Aorta (tissue), 5 donors: ENCODE measurements at regions not wholly inside any gene's neighbourhood (a gene's known extent, or its start where the extent isn't known, plus 50 kb on each side); places are given as distances from the start of the nearest gene placed in this dataset.
A peak's percentile ranks its signal among the peaks of the same experiment; 100 is the strongest.
"Not testable (repeated sequence)": the region's sequence is repeated elsewhere in the genome, so short reads cannot be mapped to it uniquely, and the experiment has no call there.

ENCODE experiments used
- ATAC-seq: fragments of 200-7000 bp; cut with Tn5 transposase; one replicate; pipeline ENCODE4 v1.9.1; 2022; ENCODE audit warnings: moderate library complexity; ENCODE audit not compliant: low FRiP score
- DNase-seq, 2 donors: peaks; one replicate each; pipeline ENCODE4 v3.0.0-alpha.2; 2020
- H3K27ac ChIP-seq, 2 donors: one replicate each; pipeline ENCODE4 v1.5.1; 2013; ENCODE audit warnings: low read length in 2 of 2, mild to moderate bottlenecking in 2 of 2, moderate library complexity in 2 of 2, control low read depth in 1 of 2, inconsistent platforms in 1 of 2, low read depth in 1 of 2
- H3K27me3 ChIP-seq, 2 donors: one replicate each; pipeline ENCODE4 v1.6.1; 2013; ENCODE audit warnings: control low read depth in 1 of 2, low read length in 1 of 2, mild to moderate bottlenecking in 1 of 2, moderate library complexity in 1 of 2; ENCODE audit not compliant: insufficient read depth in 2 of 2, control insufficient read depth in 1 of 2
- H3K36me3 ChIP-seq, 2 donors: one replicate each; pipeline ENCODE4 v1.6.1; 2013; ENCODE audit warnings: control low read depth in 1 of 2, low read length in 1 of 2, mild to moderate bottlenecking in 1 of 2; ENCODE audit not compliant: insufficient read depth in 2 of 2, control insufficient read depth in 1 of 2
- H3K4me1 ChIP-seq, 2 donors: one replicate each; pipeline ENCODE4 v1.6.1; 2013; ENCODE audit warnings: low read length in 2 of 2, control low read depth in 1 of 2, mild to moderate bottlenecking in 1 of 2, moderate library complexity in 1 of 2; ENCODE audit not compliant: insufficient read depth in 2 of 2, control insufficient read depth in 1 of 2
- H3K4me3 ChIP-seq, 2 donors: one replicate each; pipeline ENCODE4 v1.5.1; 2013; ENCODE audit warnings: low read length in 2 of 2, control low read depth in 1 of 2, mild to moderate bottlenecking in 1 of 2
- H3K9me3 ChIP-seq: one replicate; pipeline ENCODE4 v1.6.1; 2013; ENCODE audit warnings: mild to moderate bottlenecking, low read length; ENCODE audit not compliant: control insufficient read depth
- WGBS, 2 donors: extraction: QIAGEN DNeasy Blood & Tissue Kit; methylation state at CpG; one replicate each; pipeline ENCODE4 v1.1.7; 2013; 5-methylcytosine and 5-hydroxymethylcytosine counted together
- intact Hi-C, 2 donors: fragments of 100-400 bp; cut with DNase I; formaldehyde crosslinking; loops; one replicate each; pipeline versions ENCODE4 v1.14.2 to v1.15.0; 2022
- donor health status: healthy with polysubstance abuse.
- donor health status: Bipolar disorder and iron deficiency.
- donor health status: DM: no; HTN: no; CAD: no.
- donor health status: DM: no; HTN: no; CAD: no.
- donor health status: DM: yes; HTN: yes; CAD: no.

DNA sequence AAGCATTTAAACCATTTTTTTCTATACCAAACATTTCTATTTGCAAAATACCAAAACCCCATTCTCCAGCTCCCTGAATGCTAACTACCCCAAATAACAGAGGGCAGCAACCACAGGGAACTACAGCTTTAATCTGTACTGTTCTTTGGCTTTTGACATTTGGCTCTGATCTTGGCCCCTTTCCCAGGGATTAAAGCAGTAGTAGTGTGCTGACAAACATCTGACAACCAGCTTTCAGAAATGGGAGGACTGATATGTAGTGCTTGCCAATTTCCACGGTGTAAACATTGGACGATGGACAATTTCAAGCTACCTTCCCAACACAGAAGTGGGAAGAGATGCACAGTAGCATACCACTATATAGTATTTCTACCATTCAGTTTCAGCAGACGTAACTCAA, 88.4 kb upstream of the TEAD1 start:
- Histone ChIP-seq H3K27me3 (no peaks in the 10 kb centered on the region), H3K27ac (no peak overlapping the region)
- intact Hi-C loops = no loop called here

DNA sequence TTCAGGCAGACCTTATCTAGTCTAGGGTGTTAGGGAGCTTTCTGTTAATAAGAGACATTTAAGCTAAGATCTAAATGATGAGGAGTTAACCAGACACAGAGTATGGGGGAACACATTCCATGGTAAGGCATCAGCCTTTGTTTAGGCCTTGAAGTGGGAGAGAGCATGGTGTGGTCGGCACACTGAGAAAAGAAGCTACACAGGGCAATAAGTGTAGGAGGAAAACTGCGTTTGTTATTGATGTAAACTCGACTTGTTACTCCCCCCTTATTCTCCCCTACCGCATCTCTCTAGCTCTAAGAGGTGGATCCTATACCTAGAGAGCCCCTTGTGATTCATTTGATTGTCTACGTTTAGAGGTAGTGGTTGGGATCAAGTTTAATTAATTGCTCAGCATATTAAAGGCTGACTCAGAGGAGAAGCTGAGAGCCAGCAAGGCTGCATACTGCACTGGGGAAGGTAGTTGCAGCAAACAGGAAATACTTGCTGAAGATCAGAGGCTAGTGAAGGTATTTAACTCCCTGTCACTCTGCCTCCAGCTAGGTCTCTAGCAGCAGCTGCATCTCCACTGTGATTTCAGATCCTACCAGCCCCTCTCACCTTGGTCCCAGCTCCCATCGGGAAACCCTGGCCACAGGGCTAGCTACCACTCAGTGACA, 86.8 kb upstream of the TEAD1 start:
- ATAC-seq (no peak), DNase-seq (no peak)
- Histone ChIP-seq H3K4me3 (no peak overlapping the region), H3K36me3 (no peaks in the 10 kb centered on the region), H3K27me3 (no peaks in the 10 kb centered on the region), H3K27ac (no peak overlapping the region), H3K4me1 (no peaks in the 10 kb centered on the region), H3K9me3 (no peaks in the 10 kb centered on the region)
- WGBS, 2 donors = 73 to 79% methylated on average over 6 of the region's 6 CpGs
- intact Hi-C loops = no loop called here

More for the DNA sequence above, 88.4 kb upstream of the TEAD1 start:
- H3K4me3 ChIP-seq = no peak overlapping the region
- H3K36me3 ChIP-seq = no peaks in the 10 kb centered on the region
- no peaks in the 10 kb centered on the region for H3K9me3 ChIP-seq
- no peaks in the 10 kb centered on the region for H3K4me1 ChIP-seq
- 28 to 39% methylated on average over 3 of the region's 3 CpGs for WGBS, 2 donors
- ATAC-seq (no peak), DNase-seq (no peak)

DNA sequence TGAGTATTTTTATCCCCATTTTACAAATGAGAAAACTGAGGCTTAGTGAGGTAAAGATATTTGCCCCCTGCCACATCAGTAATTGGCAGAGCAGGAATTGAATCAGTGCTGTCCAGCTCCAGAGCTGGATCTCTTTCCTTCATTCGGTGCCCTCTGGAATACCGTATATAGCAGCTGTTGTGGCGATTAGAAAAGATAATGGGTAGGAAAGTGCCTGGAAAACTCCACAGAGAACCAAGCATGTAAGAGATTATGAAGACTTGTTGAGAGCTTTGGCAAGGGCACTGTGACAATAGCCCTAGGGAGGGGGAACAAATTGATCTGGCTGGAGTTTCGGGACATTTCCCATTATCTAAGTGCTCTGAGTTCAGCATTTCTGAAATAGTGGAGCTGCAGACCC, 82.5 kb upstream of the TEAD1 start:
- H3K4me3 ChIP-seq = no peak overlapping the region
- DNase-seq (no peak), ATAC-seq (no peak)
- no peaks in the 10 kb centered on the region for H3K4me1 ChIP-seq
- no peaks in the 10 kb centered on the region for H3K9me3 ChIP-seq
- no peak overlapping the region for H3K27ac ChIP-seq
- intact Hi-C loops = no loop called here
- no peaks in the 10 kb centered on the region for H3K27me3 ChIP-seq
- H3K36me3 ChIP-seq = no peaks in the 10 kb centered on the region
- WGBS, 2 donors = 79 to 86% methylated on average over 4 of the region's 4 CpGs

DNA sequence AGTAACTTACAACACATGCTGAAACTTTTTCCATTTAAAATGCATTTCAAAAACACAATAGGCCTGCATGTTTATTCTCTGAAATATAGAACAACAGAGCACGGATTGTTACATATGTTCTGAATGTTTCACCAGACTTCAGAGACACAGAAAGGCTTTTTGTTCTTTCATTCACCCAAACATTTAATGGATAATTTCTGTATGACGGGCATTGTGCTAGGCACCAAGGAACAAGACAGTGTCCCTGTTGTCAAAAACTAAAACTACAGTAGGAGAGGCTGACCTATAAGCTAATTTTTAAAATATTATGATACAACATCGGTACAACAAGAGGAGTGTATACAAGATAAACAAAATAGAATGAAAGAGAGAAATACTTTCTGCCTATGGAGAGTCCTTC, 81.9 kb upstream of the TEAD1 start:
- no peak for DNase-seq
- Histone ChIP-seq H3K9me3 (no peaks in the 10 kb centered on the region), H3K36me3 (no peaks in the 10 kb centered on the region), H3K4me3 (no peak overlapping the region), H3K27ac (no peak overlapping the region), H3K27me3 (no peaks in the 10 kb centered on the region), H3K4me1 (no peaks in the 10 kb centered on the region)
- intact Hi-C loops = no loop called here
- WGBS, 2 donors = 90 to 91% methylated on average over 3 of the region's 3 CpGs
- no peak for ATAC-seq

DNA sequence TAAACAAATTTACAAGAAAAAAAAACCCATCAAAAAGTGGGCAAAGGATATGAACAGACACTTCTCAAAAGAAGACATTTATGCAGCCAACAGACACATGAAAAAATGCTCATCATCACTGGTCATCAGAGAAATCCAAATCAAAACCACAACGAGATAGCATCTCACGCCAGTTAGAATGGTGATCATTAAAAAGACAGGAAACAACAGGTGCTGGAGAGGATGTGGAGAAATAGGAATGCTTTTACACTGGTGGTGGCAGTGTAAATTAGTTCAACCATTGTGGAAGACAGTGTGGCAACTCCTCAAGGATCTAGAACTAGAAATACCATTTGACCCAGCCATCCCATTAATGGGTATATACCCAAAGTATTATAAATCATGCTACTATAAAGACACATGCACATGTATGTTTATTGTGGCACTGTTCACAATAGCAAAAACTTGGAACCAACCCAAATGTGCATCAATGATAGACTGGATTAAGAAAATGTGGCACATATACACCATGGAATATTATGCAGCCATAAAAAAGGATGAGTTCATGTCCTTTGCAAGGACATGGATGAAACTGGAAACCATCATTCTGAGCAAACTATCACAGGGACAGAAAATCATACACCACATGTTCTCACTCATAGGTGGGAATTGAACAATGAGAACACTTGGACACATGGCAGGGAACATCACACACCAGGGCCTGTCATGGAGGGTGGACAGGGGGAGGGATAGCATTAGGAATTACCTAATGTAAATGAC, 79.0 kb upstream of the TEAD1 start:
- not testable (repeated sequence) for H3K27ac ChIP-seq, DNase-seq, H3K36me3 ChIP-seq, ATAC-seq, H3K27me3 ChIP-seq, H3K9me3 ChIP-seq, H3K4me1 ChIP-seq, H3K4me3 ChIP-seq
- 93 to 98% methylated on average over 2 of the region's 2 CpGs for WGBS, 2 donors
- intact Hi-C loops = loop anchor here (5.0 kb wide), 2 partner anchors 217 to 297 kb away; no protein-coding TSS in a partner anchor

DNA sequence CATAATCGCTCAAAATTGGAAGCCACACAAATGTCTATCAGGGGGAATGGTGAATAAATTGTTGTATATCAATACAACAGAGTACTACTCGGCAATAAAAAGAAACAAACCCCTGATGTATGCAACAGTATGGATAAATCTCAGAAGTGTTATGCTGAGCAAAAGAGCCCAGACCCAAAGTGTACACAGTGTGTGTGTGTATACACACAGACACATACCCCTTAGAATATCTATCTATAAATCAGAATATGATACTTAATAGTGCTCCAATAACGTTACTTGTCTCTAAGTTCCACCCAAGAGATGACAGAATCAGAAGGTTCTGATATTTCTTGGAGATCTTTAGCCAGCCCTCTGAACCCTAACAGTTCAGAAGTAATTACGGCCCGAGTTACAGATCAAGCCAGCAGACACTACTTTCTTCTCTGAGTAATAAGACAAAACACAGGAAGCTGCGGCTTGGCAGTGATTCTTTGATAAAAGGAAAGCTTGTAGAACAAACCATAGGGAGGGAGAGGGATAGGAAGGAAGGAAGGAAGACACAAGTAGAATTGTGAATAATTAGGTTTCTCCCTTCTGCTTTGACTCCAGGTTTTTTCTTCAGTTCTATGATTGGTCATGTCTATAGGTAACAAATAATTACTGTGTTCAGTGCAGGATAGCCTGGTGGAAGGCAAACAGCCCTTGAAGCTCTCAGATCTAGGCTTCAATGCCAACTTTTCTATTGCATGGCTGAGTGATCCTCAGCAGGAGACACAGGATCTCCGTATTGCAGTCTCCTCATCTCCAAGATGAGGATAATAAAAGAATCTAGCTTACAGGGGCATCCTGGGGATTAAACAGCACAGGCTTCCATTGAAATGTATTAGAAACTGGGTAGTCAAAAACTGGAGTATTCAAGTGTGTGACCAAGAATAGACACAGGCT, 75.6 kb upstream of the TEAD1 start:
- WGBS, 2 donors = 80% methylated on average over 7 of the region's 7 CpGs
- no peak for ATAC-seq
- H3K36me3 ChIP-seq = no peaks in the 10 kb centered on the region
- H3K27me3 ChIP-seq = no peaks in the 10 kb centered on the region
- no peaks in the 10 kb centered on the region for H3K9me3 ChIP-seq
- intact Hi-C loops = loop anchor here (2.0 to 5.0 kb wide), 3 partner anchors 214 to 294 kb away; no protein-coding TSS in a partner anchor
- no peaks in the 10 kb centered on the region for H3K4me1 ChIP-seq
- DNase-seq = no peak
- no peak overlapping the region for H3K27ac ChIP-seq
- H3K4me3 ChIP-seq = no peak overlapping the region

DNA sequence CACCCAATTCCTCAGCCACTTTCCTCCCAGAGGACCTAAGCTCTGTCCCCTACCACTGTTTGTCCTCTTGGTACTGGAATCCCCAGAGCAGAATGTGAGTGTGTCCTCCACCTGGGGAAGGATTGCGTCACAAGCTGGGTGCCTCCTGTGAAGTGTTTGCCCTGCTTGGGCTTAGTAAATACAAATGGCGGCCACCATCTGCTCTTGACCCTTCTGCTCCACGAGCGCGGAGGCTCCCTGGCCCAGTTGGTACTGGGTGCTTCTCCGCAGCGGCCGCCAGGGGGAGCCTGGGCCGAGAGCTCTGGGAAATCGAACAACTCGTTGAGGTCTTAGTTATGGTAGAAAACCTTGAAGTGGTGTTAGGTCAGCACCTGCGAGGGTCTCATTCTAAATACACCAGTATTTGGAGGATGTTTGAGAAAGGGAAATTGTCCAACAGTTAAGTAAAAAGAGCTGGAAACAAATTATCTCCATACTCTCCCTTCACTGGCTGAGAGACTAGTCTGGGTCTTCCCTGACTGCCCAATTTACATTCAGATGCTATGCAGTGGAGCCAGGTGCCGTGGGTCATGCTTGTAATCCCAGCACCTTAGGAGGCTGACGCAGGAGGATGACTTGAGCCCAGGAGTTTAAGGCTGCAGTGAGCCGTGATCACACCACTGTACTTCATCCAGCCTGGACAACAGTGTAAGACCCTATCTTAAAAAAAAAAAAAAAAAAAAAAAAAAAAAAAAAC, 74.6 kb upstream of the TEAD1 start:
- H3K9me3 ChIP-seq = no peaks in the 10 kb centered on the region
- H3K27ac ChIP-seq = no peak overlapping the region
- 49 to 52% methylated on average over 15 of the region's 15 CpGs for WGBS, 2 donors
- H3K4me1 ChIP-seq = no peaks in the 10 kb centered on the region
- DNase-seq = peak; percentile 66 to 81
- no peak overlapping the region for H3K4me3 ChIP-seq
- ATAC-seq = peak; percentile 79
- intact Hi-C loops = loop anchor here (2.0 to 5.0 kb wide), 3 partner anchors 213 to 293 kb away; no protein-coding TSS in a partner anchor
- no peaks in the 10 kb centered on the region for H3K27me3 ChIP-seq
- no peaks in the 10 kb centered on the region for H3K36me3 ChIP-seq

DNA sequence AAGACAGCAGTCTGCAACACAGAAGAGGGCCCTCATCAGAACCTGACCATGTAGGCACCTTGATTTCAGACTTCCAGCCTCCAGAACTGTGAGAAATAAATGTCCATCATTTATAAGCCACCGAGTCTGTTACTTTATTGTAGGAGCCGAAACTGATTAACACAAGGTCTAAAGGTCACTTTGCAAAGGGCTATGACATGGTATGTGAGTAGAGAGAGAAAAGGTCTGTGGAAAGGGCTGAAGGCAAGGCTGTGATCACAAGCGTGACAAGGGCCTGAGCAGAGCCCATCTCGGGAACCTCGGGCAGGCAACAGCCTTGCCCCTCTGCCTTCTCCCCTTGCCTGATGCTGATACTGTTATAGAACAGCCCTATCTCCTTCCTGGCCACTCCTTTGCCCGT, 73.4 kb upstream of the TEAD1 start:
- 82 to 84% methylated on average over 6 of the region's 6 CpGs for WGBS, 2 donors
- H3K4me1 ChIP-seq = no peaks in the 10 kb centered on the region
- no peak overlapping the region for H3K27ac ChIP-seq
- no peak overlapping the region for H3K4me3 ChIP-seq
- DNase-seq (no peak), ATAC-seq (no peak)
- H3K9me3 ChIP-seq = no peaks in the 10 kb centered on the region
- no peaks in the 10 kb centered on the region for H3K36me3 ChIP-seq
- H3K27me3 ChIP-seq = no peaks in the 10 kb centered on the region
- intact Hi-C loops = no loop called here
